H9 (cell line): ENCODE measurements at regions not wholly inside any gene's neighbourhood (a gene's known extent, or its start where the extent isn't known, plus 50 kb on each side); places are given as distances from the start of the nearest gene placed in this dataset.

Experiments used
- DNase-seq: peaks from one replicate; pipeline ENCODE4 v3.0.0-alpha.2; 2017
- H2AFZ ChIP-seq: one replicate; pipeline ENCODE4 v1.6.1; 2013; ENCODE audit warnings: mild to moderate bottlenecking, low read length, control low read depth, moderate library complexity
- H2AK5ac ChIP-seq: 2 replicates; pipeline ENCODE4 v1.6.1; 2013; ENCODE audit warnings: low read length, control low read depth, mixed read lengths; ENCODE audit not compliant: insufficient read length
- H2BK120ac ChIP-seq: one replicate; pipeline ENCODE4 v1.6.1; 2013; ENCODE audit warnings: low read depth, mild to moderate bottlenecking, low read length, control low read depth, inconsistent platforms; ENCODE audit not compliant: poor library complexity, severe bottlenecking
- H2BK12ac ChIP-seq: 2 replicates; pipeline ENCODE4 v1.6.1; 2013; ENCODE audit warnings: low read length, control low read depth, mixed read lengths, low read depth; ENCODE audit not compliant: insufficient read length
- H2BK15ac ChIP-seq: 2 replicates; pipeline ENCODE4 v1.6.1; 2013; ENCODE audit warnings: low read depth, low read length, control low read depth
- H2BK20ac ChIP-seq: one replicate; pipeline ENCODE4 v1.6.1; 2013; ENCODE audit warnings: low read depth, mild to moderate bottlenecking, low read length, control low read depth, inconsistent platforms; ENCODE audit not compliant: poor library complexity, severe bottlenecking
- H2BK5ac ChIP-seq: 2 replicates; pipeline ENCODE4 v1.6.1; 2013; ENCODE audit warnings: low read length, control low read depth, mixed read lengths; ENCODE audit not compliant: insufficient read length
- H3K14ac ChIP-seq: 2 replicates; pipeline ENCODE4 v1.6.1; 2013; ENCODE audit warnings: low read length, control low read depth; ENCODE audit not compliant: insufficient read depth
- H3K18ac ChIP-seq: 2 replicates; pipeline ENCODE4 v1.6.1; 2013; ENCODE audit warnings: low read depth, mild to moderate bottlenecking, mixed read lengths, low read length, control low read depth; ENCODE audit not compliant: insufficient read length
- H3K23ac ChIP-seq: 2 replicates; pipeline ENCODE4 v1.6.1; 2013; ENCODE audit warnings: low read length, control low read depth, mixed read lengths, low read depth; ENCODE audit not compliant: insufficient read length
- H3K23me2 ChIP-seq: 2 replicates; pipeline ENCODE4 v1.6.1; 2013; ENCODE audit warnings: low read depth, mild to moderate bottlenecking, mixed read lengths, low read length, control low read depth; ENCODE audit not compliant: insufficient read length, poor library complexity, severe bottlenecking
- H3K27ac ChIP-seq: 2 replicates; pipeline ENCODE4 v1.5.1; 2013; ENCODE audit warnings: low read length, control low read depth, mixed read lengths, low read depth; ENCODE audit not compliant: insufficient read length
- H3K27me3 ChIP-seq: 2 replicates; pipeline ENCODE4 v1.6.1; 2013; ENCODE audit warnings: low read length, control low read depth, inconsistent platforms; ENCODE audit not compliant: insufficient read depth
- H3K4ac ChIP-seq: 2 replicates; pipeline ENCODE4 v1.6.1; 2013; ENCODE audit warnings: low read depth, mild to moderate bottlenecking, control low read depth, inconsistent platforms, low read length, moderate library complexity
- H3K4me1 ChIP-seq: 2 replicates; pipeline ENCODE4 v1.6.1; 2013; ENCODE audit warnings: low read length, control low read depth, inconsistent platforms; ENCODE audit not compliant: insufficient read depth
- H3K4me2 ChIP-seq: 2 replicates; pipeline ENCODE4 v1.6.1; 2013; ENCODE audit warnings: low read length, control low read depth, mixed read lengths; ENCODE audit not compliant: insufficient read length, insufficient read depth
- H3K56ac ChIP-seq: 2 replicates; pipeline ENCODE4 v1.6.1; 2013; ENCODE audit warnings: low read depth, mild to moderate bottlenecking, mixed read lengths, low read length, control low read depth; ENCODE audit not compliant: insufficient read length
- H3K79me1 ChIP-seq: 2 replicates; pipeline ENCODE4 v1.6.1; 2013; ENCODE audit warnings: low read depth, mild to moderate bottlenecking, moderate library complexity, low read length, control low read depth, inconsistent platforms; ENCODE audit not compliant: insufficient read depth, poor library complexity, severe bottlenecking
- H3K79me2 ChIP-seq: 2 replicates; pipeline ENCODE4 v1.6.1; 2013; ENCODE audit warnings: low read length, control low read depth, inconsistent platforms; ENCODE audit not compliant: insufficient read depth
- H3K9ac ChIP-seq: 2 replicates; pipeline ENCODE4 v1.6.1; 2013; ENCODE audit warnings: low read length, control low read depth, mixed read lengths; ENCODE audit not compliant: insufficient read length; ENCODE audit errors: extremely low read depth
- H3K9me3 ChIP-seq: one replicate; pipeline ENCODE4 v1.6.1; 2013; ENCODE audit warnings: low read depth, low read length, inconsistent platforms; ENCODE audit not compliant: control insufficient read depth
- H3T11ph ChIP-seq: one replicate; pipeline ENCODE4 v1.6.1; 2013; ENCODE audit warnings: mild to moderate bottlenecking, low read length, control low read depth, inconsistent platforms
- H4K20me1 ChIP-seq: one replicate; pipeline ENCODE4 v1.6.1; 2013; ENCODE audit not compliant: control insufficient read depth, insufficient read length, insufficient read depth
- H4K5ac ChIP-seq: 2 replicates; pipeline ENCODE4 v1.6.1; 2013; ENCODE audit warnings: low read depth, mild to moderate bottlenecking, mixed read lengths, low read length, control low read depth; ENCODE audit not compliant: insufficient read length
- H4K8ac ChIP-seq: replicated peaks from 2 replicates; pipeline ENCODE4 v1.6.1; 2013; ENCODE audit warnings: low read length, control low read depth, mixed read lengths, low read depth; ENCODE audit not compliant: insufficient read length
- H4K91ac ChIP-seq: 2 replicates; pipeline ENCODE4 v1.6.1; 2013; ENCODE audit warnings: low read depth, mild to moderate bottlenecking, moderate library complexity, mixed read lengths, low read length, control low read depth; ENCODE audit not compliant: insufficient read length
- H3K27ac Mint-ChIP-seq, 3 experiments: 2 replicates in 2 of 3; 3 replicates in 1 of 3; pipeline ENCODE4 v1.8.0; 2020 to 2021; ENCODE audit warnings: mixed read lengths in 3 of 3, mild to moderate bottlenecking in 1 of 3, moderate library complexity in 1 of 3
- H3K27me3 Mint-ChIP-seq: 2 replicates; pipeline ENCODE4 v1.8.0; 2021; ENCODE audit warnings: low read depth, mild to moderate bottlenecking, moderate library complexity, mixed read lengths
- H3K36me3 Mint-ChIP-seq, 3 experiments: 2 replicates in 2 of 3; 3 replicates in 1 of 3; pipeline ENCODE4 v1.8.0; 2020 to 2021; ENCODE audit warnings: low read depth in 3 of 3, mixed read lengths in 3 of 3; ENCODE audit not compliant: insufficient read depth in 1 of 3
- H3K4me1 Mint-ChIP-seq, 2 experiments: 2 replicates each; pipeline ENCODE4 v1.8.0; 2020; ENCODE audit warnings: mixed read lengths in 2 of 2
- H3K4me3 Mint-ChIP-seq, 2 experiments: 2 replicates in 1 of 2; 3 replicates in 1 of 2; pipeline ENCODE4 v1.8.0; 2020 to 2021; ENCODE audit warnings: mild to moderate bottlenecking in 2 of 2, mixed read lengths in 2 of 2, moderate library complexity in 1 of 2
- H3K9me3 Mint-ChIP-seq, 2 experiments: 2 replicates in 1 of 2; 3 replicates in 1 of 2; pipeline ENCODE4 v1.8.0; 2020; ENCODE audit warnings: mild to moderate bottlenecking in 2 of 2, mixed read lengths in 2 of 2, moderate library complexity in 1 of 2
- WGBS: extraction: QIAGEN DNeasy Blood & Tissue Kit; methylation state at CpG from one replicate; pipeline ENCODE4 v1.1.7; 2013; ENCODE audit warnings: missing lambda C conversion rate, low lambda C conversion rate, mixed read lengths; ENCODE audit not compliant: insufficient read length; ENCODE audit errors: extremely low coverage; 5-methylcytosine and 5-hydroxymethylcytosine counted together
- TF ChIP-seq, protein P1 (sequence below): fragments of 200-600 bp; sonication (generic); conservative IDR thresholded peaks from 3 replicates; pipeline ENCODE4 v1.8.0; 2021; ENCODE audit warnings: antibody characterized with exemption, mild to moderate bottlenecking

GRCh38 chr20:40838509-40838908 is 149.5 kb upstream of the MAFB start:
- DNase-seq: no peak
- H3K4me1 Mint-ChIP-seq: peaks cover 0 to 4% of the 10 kb centered on the region in 2 experiments; a peak in 2 of 4 replicates
- Histone ChIP-seq H3K4me1 (no peaks in the 10 kb centered on the region), H2BK15ac (no peak overlapping the region), H4K8ac (no peak overlapping the region), H2BK12ac (no peak overlapping the region), H3K56ac (no peak overlapping the region), H3T11ph (no peak overlapping the region), H3K27me3 (no peaks in the 10 kb centered on the region), H2AK5ac (no peak overlapping the region), H3K14ac (no peak overlapping the region), H4K5ac (no peak overlapping the region), H3K4ac (no peak overlapping the region), H2AFZ (no peak overlapping the region), H3K27ac (no peak overlapping the region), H4K20me1 (no peaks in the 10 kb centered on the region), H3K4me2 (no peak overlapping the region), H3K79me1 (no peaks in the 10 kb centered on the region), H4K91ac (no peak overlapping the region), H3K23ac (no peak overlapping the region), H3K18ac (no peak overlapping the region), H2BK20ac (no peak overlapping the region), H2BK5ac (no peak overlapping the region), H3K9me3 (no peaks in the 10 kb centered on the region), H3K9ac (no peak overlapping the region), H2BK120ac (no peak overlapping the region), H3K79me2 (no peaks in the 10 kb centered on the region), H3K23me2 (no peaks in the 10 kb centered on the region)
- H3K4me3 Mint-ChIP-seq: no peak overlapping the region
- no CpG with 5 or more reads among the region's 3 CpGs for WGBS
- H3K27me3 Mint-ChIP-seq: peaks cover 4% of the 10 kb centered on the region
- peaks cover 3 to 21% of the 10 kb centered on the region in 2 experiments; a peak in 4 of 5 replicates for H3K9me3 Mint-ChIP-seq
- H3K36me3 Mint-ChIP-seq: no peaks in the 10 kb centered on the region; a peak in 2 of 7 replicates
- TF ChIP-seq, protein P1, sequence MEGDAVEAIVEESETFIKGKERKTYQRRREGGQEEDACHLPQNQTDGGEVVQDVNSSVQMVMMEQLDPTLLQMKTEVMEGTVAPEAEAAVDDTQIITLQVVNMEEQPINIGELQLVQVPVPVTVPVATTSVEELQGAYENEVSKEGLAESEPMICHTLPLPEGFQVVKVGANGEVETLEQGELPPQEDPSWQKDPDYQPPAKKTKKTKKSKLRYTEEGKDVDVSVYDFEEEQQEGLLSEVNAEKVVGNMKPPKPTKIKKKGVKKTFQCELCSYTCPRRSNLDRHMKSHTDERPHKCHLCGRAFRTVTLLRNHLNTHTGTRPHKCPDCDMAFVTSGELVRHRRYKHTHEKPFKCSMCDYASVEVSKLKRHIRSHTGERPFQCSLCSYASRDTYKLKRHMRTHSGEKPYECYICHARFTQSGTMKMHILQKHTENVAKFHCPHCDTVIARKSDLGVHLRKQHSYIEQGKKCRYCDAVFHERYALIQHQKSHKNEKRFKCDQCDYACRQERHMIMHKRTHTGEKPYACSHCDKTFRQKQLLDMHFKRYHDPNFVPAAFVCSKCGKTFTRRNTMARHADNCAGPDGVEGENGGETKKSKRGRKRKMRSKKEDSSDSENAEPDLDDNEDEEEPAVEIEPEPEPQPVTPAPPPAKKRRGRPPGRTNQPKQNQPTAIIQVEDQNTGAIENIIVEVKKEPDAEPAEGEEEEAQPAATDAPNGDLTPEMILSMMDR: no peak
- H3K27ac Mint-ChIP-seq: no peak overlapping the region
